H1 (cell line): ENCODE measurements at regions not wholly inside any gene's neighbourhood (a gene's known extent, or its start where the extent isn't known, plus 50 kb on each side); places are given as distances from the start of the nearest gene placed in this dataset.

ENCODE experiments used
- CEBPB ChIP-seq: IDR thresholded peaks from 2 replicates; pipeline ENCODE4 v1.6.1; 2012; ENCODE audit warnings: low read depth, low read length
- EP300 ChIP-seq, 2 experiments: IDR thresholded peaks; 1 replicate in 1 of 2; 2 replicates in 1 of 2; pipeline ENCODE4 v1.6.1; 2011 to 2012; ENCODE audit warnings: low read depth in 2 of 2, low read length in 2 of 2, mild to moderate bottlenecking in 2 of 2, borderline replicate concordance in 1 of 2, inconsistent platforms in 1 of 2, moderate library complexity in 1 of 2
- GABPA ChIP-seq: IDR thresholded peaks from 2 replicates; pipeline ENCODE4 v1.6.1; 2011; ENCODE audit warnings: mild to moderate bottlenecking, low read length, moderate library complexity, borderline replicate concordance; ENCODE audit not compliant: insufficient read depth
- HDAC6 ChIP-seq: IDR thresholded peaks from one replicate; pipeline ENCODE4 v1.7.1; 2012; ENCODE audit warnings: low read depth, mild to moderate bottlenecking, inconsistent platforms, low read length, moderate library complexity
- SP1 ChIP-seq: IDR thresholded peaks from 2 replicates; pipeline ENCODE4 v1.6.1; 2011; ENCODE audit warnings: low read depth, low read length
- SRF ChIP-seq: IDR thresholded peaks from 2 replicates; pipeline ENCODE4 v1.6.1; 2011; ENCODE audit warnings: mild to moderate bottlenecking, low read depth, low read length, moderate library complexity
- TAF1 ChIP-seq: IDR thresholded peaks from 2 replicates; pipeline ENCODE4 v1.6.1; 2011; ENCODE audit warnings: mild to moderate bottlenecking, low read depth, low read length
- TF ChIP-seq, protein P1 (sequence below): IDR thresholded peaks from 2 replicates; pipeline ENCODE4 v1.6.1; 2012; ENCODE audit warnings: inconsistent platforms
- TF ChIP-seq, protein P2 (sequence below), 3 experiments: IDR thresholded peaks; 1 replicate in 2 of 3; 2 replicates in 1 of 3; pipeline versions ENCODE4 v1.5.1 to v1.6.1; 2011; ENCODE audit warnings: low read length in 3 of 3, mild to moderate bottlenecking in 3 of 3, inconsistent platforms in 2 of 3, low read depth in 1 of 3, moderate library complexity in 1 of 3; ENCODE audit not compliant: insufficient read depth in 1 of 3; ENCODE audit errors: control extremely low read depth in 1 of 3

DNA sequence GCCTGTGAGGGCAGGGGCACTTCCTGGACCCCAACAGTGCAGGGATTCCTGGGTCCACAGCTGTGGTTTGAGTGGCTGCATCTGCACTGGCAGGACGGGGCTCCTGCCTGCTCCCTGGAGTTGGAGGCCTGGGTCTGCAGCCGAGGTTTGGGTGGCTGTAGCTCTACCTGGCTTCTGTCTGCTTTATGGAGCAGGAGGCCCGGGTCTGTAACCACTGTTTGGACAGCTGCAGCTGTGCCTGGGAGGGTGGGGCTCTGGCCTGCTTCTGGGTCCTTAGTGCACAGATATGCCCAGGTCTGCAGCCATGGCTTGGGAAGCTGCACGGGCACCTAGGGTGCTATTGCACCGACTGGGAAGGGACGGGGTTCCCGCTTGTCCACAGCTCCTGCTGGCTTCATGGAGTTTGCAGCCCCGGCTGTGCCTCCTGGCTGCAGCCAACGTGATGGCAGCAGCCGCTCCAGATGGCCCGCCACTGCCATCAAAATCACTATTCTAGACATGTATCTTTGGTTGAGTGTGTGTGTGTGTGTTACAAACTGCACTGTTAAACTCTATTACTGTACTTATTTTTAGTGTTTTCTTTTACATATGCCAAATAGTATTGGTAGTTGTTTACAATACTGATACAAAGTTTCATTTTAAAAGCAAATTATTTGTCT lies 412.3 kb upstream of the KIRREL3 start:
- TF ChIP-seq SP1 = no peak
- TF ChIP-seq CEBPB = no peak
- no peak for TF ChIP-seq HDAC6
- no peak for TF ChIP-seq EP300 (IDR thresholded peaks at IDR 0.05; ENCODE audit: borderline replicate concordance in 1 of 2, low read depth in 2 of 2, low read length in 2 of 2)
- TF ChIP-seq, protein P1, sequence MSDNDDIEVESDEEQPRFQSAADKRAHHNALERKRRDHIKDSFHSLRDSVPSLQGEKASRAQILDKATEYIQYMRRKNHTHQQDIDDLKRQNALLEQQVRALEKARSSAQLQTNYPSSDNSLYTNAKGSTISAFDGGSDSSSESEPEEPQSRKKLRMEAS = no peak
- TF ChIP-seq SRF = no peak
- no peak for TF ChIP-seq GABPA
- TF ChIP-seq TAF1 = no peak
- TF ChIP-seq, protein P2, sequence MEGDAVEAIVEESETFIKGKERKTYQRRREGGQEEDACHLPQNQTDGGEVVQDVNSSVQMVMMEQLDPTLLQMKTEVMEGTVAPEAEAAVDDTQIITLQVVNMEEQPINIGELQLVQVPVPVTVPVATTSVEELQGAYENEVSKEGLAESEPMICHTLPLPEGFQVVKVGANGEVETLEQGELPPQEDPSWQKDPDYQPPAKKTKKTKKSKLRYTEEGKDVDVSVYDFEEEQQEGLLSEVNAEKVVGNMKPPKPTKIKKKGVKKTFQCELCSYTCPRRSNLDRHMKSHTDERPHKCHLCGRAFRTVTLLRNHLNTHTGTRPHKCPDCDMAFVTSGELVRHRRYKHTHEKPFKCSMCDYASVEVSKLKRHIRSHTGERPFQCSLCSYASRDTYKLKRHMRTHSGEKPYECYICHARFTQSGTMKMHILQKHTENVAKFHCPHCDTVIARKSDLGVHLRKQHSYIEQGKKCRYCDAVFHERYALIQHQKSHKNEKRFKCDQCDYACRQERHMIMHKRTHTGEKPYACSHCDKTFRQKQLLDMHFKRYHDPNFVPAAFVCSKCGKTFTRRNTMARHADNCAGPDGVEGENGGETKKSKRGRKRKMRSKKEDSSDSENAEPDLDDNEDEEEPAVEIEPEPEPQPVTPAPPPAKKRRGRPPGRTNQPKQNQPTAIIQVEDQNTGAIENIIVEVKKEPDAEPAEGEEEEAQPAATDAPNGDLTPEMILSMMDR (IDR thresholded peaks at IDR 0.05; ENCODE audit: control extremely low read depth in 1 of 3, insufficient read depth in 1 of 3, low read depth in 1 of 3, low read length in 3 of 3) = no peak
